Epithelial cell of esophagus (primary cell): ENCODE measurements at regions not wholly inside any gene's neighbourhood (a gene's known extent, or its start where the extent isn't known, plus 50 kb on each side); places are given as distances from the start of the nearest gene placed in this dataset.
A peak's percentile ranks its signal among the peaks of the same experiment; 100 is the strongest.

Experiments used
- DNase-seq: peaks from one replicate; pipeline ENCODE4 v3.0.0; 2010; ENCODE audit warnings: low read depth
- H3K4me3 ChIP-seq: 2 replicates; pipeline ENCODE4 v1.5.1; 2011; ENCODE audit warnings: mild to moderate bottlenecking, low read length, control low read depth
- TF ChIP-seq, protein P1 (sequence below): IDR thresholded peaks from 2 replicates; pipeline ENCODE4 v1.5.1; 2011; ENCODE audit warnings: low read depth, mild to moderate bottlenecking, low read length, control low read depth, inconsistent platforms; ENCODE audit not compliant: insufficient read depth; ENCODE audit errors: missing control alignments

DNA sequence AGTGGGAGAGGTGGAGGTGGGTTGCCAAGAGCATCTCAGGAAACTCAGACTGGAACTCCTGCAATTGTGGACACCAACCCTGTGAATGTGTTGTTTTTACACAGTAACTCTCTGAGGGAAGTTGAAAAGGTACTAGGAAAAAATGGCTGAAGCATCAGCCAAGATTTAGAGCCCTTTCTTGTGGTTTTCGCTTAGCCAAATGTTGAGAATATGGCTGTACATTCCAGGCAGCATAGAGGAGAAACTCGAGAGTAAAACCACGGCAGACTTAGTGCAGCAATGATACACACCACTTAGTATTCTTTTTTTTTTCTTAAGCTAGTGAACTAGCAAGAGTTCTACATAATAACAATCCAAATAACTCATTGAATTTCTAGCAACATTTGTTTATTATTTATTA is 309.7 kb upstream of the MTNR1B start:
- no peak for DNase-seq
- no peak overlapping the region for H3K4me3 ChIP-seq
- TF ChIP-seq, protein P1, sequence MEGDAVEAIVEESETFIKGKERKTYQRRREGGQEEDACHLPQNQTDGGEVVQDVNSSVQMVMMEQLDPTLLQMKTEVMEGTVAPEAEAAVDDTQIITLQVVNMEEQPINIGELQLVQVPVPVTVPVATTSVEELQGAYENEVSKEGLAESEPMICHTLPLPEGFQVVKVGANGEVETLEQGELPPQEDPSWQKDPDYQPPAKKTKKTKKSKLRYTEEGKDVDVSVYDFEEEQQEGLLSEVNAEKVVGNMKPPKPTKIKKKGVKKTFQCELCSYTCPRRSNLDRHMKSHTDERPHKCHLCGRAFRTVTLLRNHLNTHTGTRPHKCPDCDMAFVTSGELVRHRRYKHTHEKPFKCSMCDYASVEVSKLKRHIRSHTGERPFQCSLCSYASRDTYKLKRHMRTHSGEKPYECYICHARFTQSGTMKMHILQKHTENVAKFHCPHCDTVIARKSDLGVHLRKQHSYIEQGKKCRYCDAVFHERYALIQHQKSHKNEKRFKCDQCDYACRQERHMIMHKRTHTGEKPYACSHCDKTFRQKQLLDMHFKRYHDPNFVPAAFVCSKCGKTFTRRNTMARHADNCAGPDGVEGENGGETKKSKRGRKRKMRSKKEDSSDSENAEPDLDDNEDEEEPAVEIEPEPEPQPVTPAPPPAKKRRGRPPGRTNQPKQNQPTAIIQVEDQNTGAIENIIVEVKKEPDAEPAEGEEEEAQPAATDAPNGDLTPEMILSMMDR = no peak

DNA sequence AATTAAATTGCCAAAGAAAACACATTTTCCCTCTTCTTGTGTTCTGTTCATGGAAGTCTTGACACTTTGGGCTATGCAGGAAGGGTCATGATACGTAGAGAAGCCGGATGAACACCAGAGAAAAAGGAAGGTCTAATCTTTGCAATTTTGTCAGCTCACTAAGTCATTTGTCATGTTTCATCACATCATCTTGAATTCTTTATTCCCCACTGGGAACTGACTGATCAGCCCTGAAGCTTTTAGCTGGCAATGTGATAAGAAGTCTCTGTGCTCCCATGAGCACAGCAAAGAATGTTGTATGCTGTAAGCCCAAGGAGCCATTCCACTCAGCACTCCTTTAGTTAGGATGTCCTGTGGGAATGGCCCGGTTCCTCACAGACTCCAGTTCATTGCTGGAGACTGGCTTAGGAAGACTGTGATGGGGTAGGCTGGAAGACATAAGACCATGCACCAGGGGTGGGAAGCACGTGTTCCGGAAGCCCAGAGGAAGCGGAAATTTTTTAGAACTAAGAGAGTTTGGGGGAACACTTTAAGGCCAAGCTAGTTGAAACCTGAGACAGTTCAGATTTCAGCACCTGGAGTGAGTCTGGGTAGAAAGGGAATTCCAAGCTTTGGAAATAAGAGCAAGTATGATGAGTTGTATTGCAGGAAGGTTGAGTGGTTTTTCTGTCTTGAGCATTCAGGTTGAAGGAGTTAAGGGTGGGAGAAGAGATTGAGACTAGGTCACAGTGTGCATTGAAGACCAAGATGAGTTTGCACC is 306.7 kb upstream of the MTNR1B start:
- no peak overlapping the region for H3K4me3 ChIP-seq
- TF ChIP-seq, protein P1 = no peak
- no peak for DNase-seq

- DNase-seq = no peak
- TF ChIP-seq, protein P1 = no peak
- no peak overlapping the region for H3K4me3 ChIP-seq
These were observed 305.9 kb upstream of the MTNR1B start for GRCh38 chr11:92663539-92663938.

DNA sequence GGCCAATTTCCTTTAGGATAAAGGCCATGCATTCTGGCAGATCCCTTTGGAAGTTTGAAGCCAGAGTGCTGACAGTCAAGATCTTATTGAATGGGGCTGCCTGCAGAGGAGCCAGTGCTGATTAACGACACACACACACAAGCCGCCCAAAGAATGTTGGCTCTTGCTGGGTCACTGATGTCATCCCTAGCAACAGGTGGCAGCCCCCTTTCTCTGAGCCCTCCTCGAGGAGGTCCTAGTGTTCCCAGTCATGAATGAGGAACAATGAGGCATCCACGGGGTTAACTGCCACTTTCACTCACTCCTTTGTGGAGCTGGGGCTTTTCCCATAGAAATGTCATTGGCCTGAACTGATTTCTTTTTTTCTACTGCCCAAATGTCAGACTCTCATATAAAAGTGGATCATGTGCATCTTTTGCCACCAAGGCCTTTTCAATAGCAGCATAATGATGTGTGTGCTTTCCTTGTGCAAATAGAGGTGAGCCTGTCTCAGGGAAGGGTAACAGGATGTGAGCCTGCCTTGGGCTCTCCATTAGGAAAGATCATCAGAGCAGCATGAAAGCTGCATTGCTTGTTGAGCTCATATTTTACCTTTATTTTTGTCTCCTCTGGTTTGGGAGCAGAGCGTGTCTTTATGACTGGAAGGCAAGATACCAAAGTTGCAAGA is 301.8 kb upstream of the MTNR1B start:
- DNase-seq = no peak
- no peak overlapping the region for H3K4me3 ChIP-seq
- TF ChIP-seq, protein P1 = no peak

DNA sequence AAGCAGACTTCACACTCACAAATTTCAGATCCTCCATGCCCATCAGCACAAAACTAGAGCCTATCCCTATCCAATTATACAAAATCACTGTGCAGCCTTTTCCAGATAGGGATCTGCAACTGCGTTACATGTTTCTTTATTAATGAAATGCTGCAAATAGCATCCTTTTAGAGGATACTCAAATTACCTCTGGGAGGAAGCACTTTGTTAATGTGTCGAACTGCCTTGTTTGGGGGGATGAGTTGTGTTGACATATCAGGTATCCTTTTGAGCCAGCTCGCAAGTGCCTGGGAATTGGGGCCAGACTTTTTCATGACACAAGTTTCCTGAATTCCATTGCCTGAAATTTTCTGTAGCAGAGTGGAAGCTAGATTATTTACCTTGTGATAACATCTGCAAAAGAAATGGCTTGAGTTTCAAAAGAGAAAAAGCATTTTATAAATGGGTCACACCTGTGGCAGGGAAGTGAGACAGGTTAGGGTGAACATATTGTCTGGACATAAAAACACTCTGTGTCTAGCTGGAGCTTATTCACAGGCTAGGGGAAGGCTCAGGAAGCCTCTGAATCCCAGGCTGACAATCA is 299.1 kb upstream of the MTNR1B start:
- TF ChIP-seq, protein P1 = no peak
- no peak for DNase-seq
- no peak overlapping the region for H3K4me3 ChIP-seq

DNA sequence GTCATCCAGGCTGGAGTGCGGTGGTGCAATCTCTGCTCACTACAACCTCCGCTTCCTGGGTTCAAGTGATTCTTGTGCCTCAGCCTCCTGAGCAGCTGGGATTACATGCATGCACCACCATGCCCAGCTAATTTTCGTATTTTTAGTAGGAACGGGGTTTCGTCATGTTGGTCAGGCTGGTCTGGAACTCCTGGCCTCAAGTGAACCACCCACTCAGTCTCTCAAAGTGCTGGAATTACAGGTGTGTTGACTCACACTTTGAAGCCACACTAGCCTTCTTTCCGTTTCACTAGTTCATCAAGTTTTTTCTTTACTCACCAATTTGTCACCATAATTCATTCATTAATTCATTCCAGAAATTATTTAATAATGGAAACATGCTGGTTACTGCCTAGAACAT is 298.4 kb upstream of the MTNR1B start:
- H3K4me3 ChIP-seq = no peak overlapping the region
- peak; percentile 13 for DNase-seq
- TF ChIP-seq, protein P1 = no peak

DNA sequence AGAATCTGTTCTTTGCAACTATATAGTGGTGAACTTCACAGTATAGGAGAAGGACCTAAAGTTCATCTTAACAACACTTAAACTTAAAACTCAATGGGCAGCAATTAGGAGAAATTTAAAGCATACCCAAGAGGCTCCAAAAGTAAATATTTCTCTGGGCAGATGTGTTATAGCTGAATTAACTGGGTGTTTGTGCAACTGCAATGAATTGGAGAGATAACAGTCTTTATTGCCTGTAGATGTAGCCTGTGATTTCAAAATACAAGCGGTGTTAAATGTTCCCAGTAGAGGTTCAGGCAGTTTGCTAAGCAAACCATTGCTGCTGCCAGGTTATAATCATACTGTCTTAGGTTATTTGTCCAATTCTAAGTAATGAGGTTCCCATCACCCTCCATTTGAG is 294.1 kb upstream of the MTNR1B start:
- no peak overlapping the region for H3K4me3 ChIP-seq
- TF ChIP-seq, protein P1 = no peak
- no peak for DNase-seq
